GM12878 (cell line): ENCODE measurements at regions not wholly inside any gene's neighbourhood (a gene's known extent, or its start where the extent isn't known, plus 50 kb on each side); places are given as distances from the start of the nearest gene placed in this dataset.

Experiments used
- ATAC-seq: fragments of 200-7000 bp; cut with Tn5 transposase; 3 replicates; pipeline ENCODE4 v1.9.1; 2020; ENCODE audit warnings: mild to moderate bottlenecking, moderate library complexity
- BruUV-seq: library from RNA; stranded (reverse); fragments of 400-500 nt; replicated peaks from 2 replicates; lab custom pipeline; 2021; lab: Mats Ljungman, UMichigan
- CTCF ChIA-PET: fragments of 300-600 bp; sonication (Branson Sonifier 250); formaldehyde crosslinking; extraction: SDS; loops from one replicate; lab custom pipeline; 2021; ENCODE audit warnings: inconsistent platforms; lab: Yijun Ruan, JAX
- POLR2A ChIA-PET: fragments of 350-600 bp; formaldehyde crosslinking; extraction: SDS; loops from one replicate; lab custom pipeline; 2021; ENCODE audit warnings: inconsistent platforms; lab: Charles Lee
- RAD21 ChIA-PET: fragments of 300-600 bp; sonication (Branson Sonifier 250); formaldehyde crosslinking; loops from one replicate; lab custom pipeline; 2023; ENCODE audit warnings: antibody characterized with exemption; ENCODE audit not compliant: unreplicated experiment; lab: Charles Lee
- SMC1A ChIA-PET: fragments of 300-600 bp; sonication (Branson Sonifier 250); formaldehyde crosslinking; loops from one replicate; lab custom pipeline; 2023; ENCODE audit not compliant: unreplicated experiment, uncharacterized antibody; lab: Charles Lee
- DNase-seq: peaks from one replicate; pipeline ENCODE4 v3.0.0-alpha.2; 2011; ENCODE audit warnings: low read depth, low spot score
- FAIRE-seq: peaks from 3 replicates; lab custom pipeline; 2011; peaks lifted over from hg19 to GRCh38; lab: Jason Lieb, UNC
- H2AFZ ChIP-seq: 2 replicates; pipeline ENCODE4 v1.6.0; 2011; ENCODE audit warnings: low read depth, low read length, control low read depth; ENCODE audit not compliant: control insufficient read depth
- H3K27ac ChIP-seq: 2 replicates; pipeline ENCODE4 v1.5.1; 2011; ENCODE audit warnings: control low read depth; ENCODE audit not compliant: control insufficient read depth, insufficient read depth
- H3K27me3 ChIP-seq, 2 experiments: replicated peaks in 1 of 2; 2 replicates each; pipeline versions ENCODE4 v1.6.0 to v1.6.1; 2011; ENCODE audit warnings: low read length in 1 of 2; ENCODE audit not compliant: control insufficient read depth in 2 of 2, insufficient read depth in 2 of 2
- H3K36me3 ChIP-seq, 2 experiments: 2 replicates each; pipeline ENCODE4 v1.5.1; 2011; ENCODE audit warnings: low read length in 1 of 2; ENCODE audit not compliant: control insufficient read depth in 2 of 2, insufficient read depth in 2 of 2
- H3K4me1 ChIP-seq: 2 replicates; pipeline ENCODE4 v1.6.1; 2011; ENCODE audit warnings: mild to moderate bottlenecking, low read length, moderate library complexity, mixed read lengths; ENCODE audit not compliant: control insufficient read depth, insufficient read depth
- H3K4me2 ChIP-seq: 2 replicates; pipeline ENCODE4 v1.6.0; 2011; ENCODE audit warnings: control low read depth; ENCODE audit not compliant: control insufficient read depth, insufficient read depth
- H3K4me3 ChIP-seq: fragments of 200-600 bp; sonication (generic); 2 replicates; pipeline ENCODE4 v1.5.1; 2016
- H3K79me2 ChIP-seq: 2 replicates; pipeline ENCODE4 v1.6.0; 2011; ENCODE audit warnings: low read length; ENCODE audit not compliant: control insufficient read depth, insufficient read depth
- H3K9ac ChIP-seq: 2 replicates; pipeline ENCODE4 v1.8.0; 2011; ENCODE audit warnings: low read length, control low read depth, mixed read lengths; ENCODE audit not compliant: control insufficient read depth, insufficient read depth
- H3K9me3 ChIP-seq: replicated peaks from 3 replicates; pipeline ENCODE4 v1.5.1; 2011; ENCODE audit warnings: mild to moderate bottlenecking, low read length; ENCODE audit not compliant: control insufficient read depth, insufficient read depth
- H4K20me1 ChIP-seq: 2 replicates; pipeline ENCODE4 v1.6.0; 2011; ENCODE audit not compliant: control insufficient read depth, insufficient read depth
- ATF3 ChIP-seq: IDR thresholded peaks from 2 replicates; pipeline ENCODE4 v1.6.1; 2011; ENCODE audit warnings: low read depth, mild to moderate bottlenecking, low read length, moderate library complexity, borderline replicate concordance; ENCODE audit errors: extremely low read depth
- BCL11A ChIP-seq: IDR thresholded peaks from 2 replicates; pipeline ENCODE4 v1.6.1; 2011; ENCODE audit warnings: low read depth, low read length
- BHLHE40 ChIP-seq, 2 experiments: fragments of 450-650 bp in 1 of 2; IDR thresholded peaks; 2 replicates each; pipeline ENCODE4 v1.6.1; 2011 to 2017; ENCODE audit warnings: low read depth in 2 of 2, borderline replicate concordance in 1 of 2, improper control_type of control experiment in 1 of 2, low read length in 1 of 2, mild to moderate bottlenecking in 1 of 2
- CBX3 ChIP-seq: fragments of 200-600 bp; sonication (generic); IDR thresholded peaks from 2 replicates; pipeline ENCODE4 v1.6.1; 2016; ENCODE audit warnings: low read depth, borderline replicate concordance
- FOXM1 ChIP-seq: IDR thresholded peaks from 2 replicates; pipeline ENCODE4 v1.6.1; 2012; ENCODE audit warnings: low read depth, mild to moderate bottlenecking, inconsistent platforms, low read length, moderate library complexity
- GATAD2B ChIP-seq: fragments of 450-650 bp; conservative IDR thresholded peaks from 2 replicates; pipeline ENCODE4 v1.6.1; 2017; ENCODE audit warnings: low read depth, mild to moderate bottlenecking, moderate library complexity
- KAT2A ChIP-seq: conservative IDR thresholded peaks from 2 replicates; pipeline ENCODE4 v1.6.1; 2011; ENCODE audit warnings: low read depth, low read length; ENCODE audit not compliant: control insufficient read depth
- RAD51 ChIP-seq: fragments of 450-650 bp; IDR thresholded peaks from 2 replicates; pipeline ENCODE4 v1.6.1; 2016; ENCODE audit warnings: moderate library complexity, mild to moderate bottlenecking, inconsistent platforms
- SMARCA5 ChIP-seq: fragments of 450-650 bp; IDR thresholded peaks from 2 replicates; pipeline ENCODE4 v1.6.1; 2017; ENCODE audit warnings: mild to moderate bottlenecking
- SPI1 ChIP-seq: IDR thresholded peaks from 2 replicates; pipeline ENCODE4 v1.6.1; 2011; ENCODE audit warnings: low read depth, mild to moderate bottlenecking, low read length, moderate library complexity, borderline replicate concordance; ENCODE audit not compliant: insufficient read depth
- STAT1 ChIP-seq: fragments of 450-650 bp; conservative IDR thresholded peaks from 2 replicates; pipeline ENCODE4 v1.6.1; 2014; ENCODE audit warnings: antibody characterized with exemption, mild to moderate bottlenecking
- SUZ12 ChIP-seq: fragments of 200-600 bp; sonication (generic); IDR thresholded peaks from one replicate; pipeline ENCODE4 v1.6.1; 2018; ENCODE audit warnings: antibody characterized with exemption, mild to moderate bottlenecking; ENCODE audit not compliant: unreplicated experiment
- TCF3 ChIP-seq: IDR thresholded peaks from 2 replicates; pipeline ENCODE4 v1.6.1; 2012; ENCODE audit warnings: low read depth, mild to moderate bottlenecking, low read length, borderline replicate concordance; ENCODE audit not compliant: insufficient read depth
- YBX1 ChIP-seq: fragments of 450-650 bp; IDR thresholded peaks from 2 replicates; pipeline ENCODE4 v1.6.1; 2016; ENCODE audit warnings: antibody characterized with exemption
- ZBTB33 ChIP-seq: fragments of 450-650 bp; IDR thresholded peaks from 2 replicates; pipeline ENCODE4 v1.6.1; 2017; ENCODE audit warnings: mild to moderate bottlenecking
- ZNF217 ChIP-seq: fragments of 450-650 bp; IDR thresholded peaks from 2 replicates; pipeline ENCODE4 v1.6.1; 2017; ENCODE audit warnings: antibody characterized with exemption, mild to moderate bottlenecking
- WGBS: methylation state at CpG from one replicate; pipeline ENCODE4 v1.1.6; 2016; ENCODE audit warnings: low lambda C conversion rate; ENCODE audit not compliant: insufficient replicate concordance, insufficient coverage; ENCODE audit errors: missing lambda C conversion rate; 5-methylcytosine and 5-hydroxymethylcytosine counted together
- in situ Hi-C: fragments of 300-500 bp; cut with MboI; formaldehyde crosslinking; loops from 9 replicates; pipeline ENCODE4 v1.14.3; 2018; ENCODE audit warnings: mixed read lengths
- intact Hi-C: fragments of 100-400 bp; cut with micrococcal nuclease; formaldehyde crosslinking; loops from one replicate; pipeline ENCODE4 v1.14.2; 2022; ENCODE audit not compliant: unreplicated experiment

- no peaks in the 10 kb centered on the region for H3K36me3 ChIP-seq
- ChIA-PET CTCF (interaction anchor here (1.0 to 1.2 kb wide), 2 partner anchors 15 to 17 kb away, joined by 3 read pairs; no protein-coding TSS in a partner anchor), RAD21 (no interaction called here), SMC1A (no interaction called here), POLR2A (interaction anchor here (0.5 kb wide), 1 partner anchor 9 kb away, joined by 3 read pairs; no protein-coding TSS in a partner anchor)
- ATAC-seq = no peak
- H3K9me3 ChIP-seq = no peaks in the 10 kb centered on the region
- no peak overlapping the region for H3K9ac ChIP-seq
- no peak overlapping the region for H3K4me2 ChIP-seq
- H3K27ac ChIP-seq = no peak overlapping the region
- H3K79me2 ChIP-seq = no peaks in the 10 kb centered on the region
- H3K4me3 ChIP-seq = no peak overlapping the region
- FAIRE-seq = no peak
- H2AFZ ChIP-seq = no peak overlapping the region
- H3K27me3 ChIP-seq = no peaks in the 10 kb centered on the region
- H3K4me1 ChIP-seq = no peaks in the 10 kb centered on the region
- BruUV-seq = no TSS peak
- TF ChIP-seq ATF3 (no peak), BCL11A (no peak), BHLHE40 (IDR thresholded peaks at IDR 0.05; ENCODE audit: borderline replicate concordance in 1 of 2, low read depth in 2 of 2, low read length in 1 of 2) (no peak), YBX1 (no peak), KAT2A (no peak), SPI1 (no peak), SMARCA5 (no peak), ZNF217 (no peak), RAD51 (no peak), STAT1 (no peak), CBX3 (no peak), TCF3 (no peak), SUZ12 (no peak), GATAD2B (no peak), FOXM1 (no peak), ZBTB33 (no peak)
- in situ Hi-C loops = no loop called here
- intact Hi-C loops = no loop called here
- no peaks in the 10 kb centered on the region for H4K20me1 ChIP-seq
- DNase-seq = no peak
- WGBS = 0% methylated on average over 2 of the region's 2 CpGs
Observed at GRCh38 chr17:70658840-70659239, 489.5 kb downstream of the KCNJ2 start.
